Psoas muscle (tissue), 7 donors: ENCODE measurements at regions not wholly inside any gene's neighbourhood (a gene's known extent, or its start where the extent isn't known, plus 50 kb on each side); places are given as distances from the start of the nearest gene placed in this dataset.
A peak's percentile ranks its signal among the peaks of the same experiment; 100 is the strongest.

ENCODE experiments used
- ATAC-seq, 4 donors: fragments of 200-7000 bp; cut with Tn5 transposase; one replicate each; pipeline ENCODE4 v1.9.1; 2020; ENCODE audit warnings: moderate library complexity in 3 of 4, mild to moderate bottlenecking in 2 of 4
- DNase-seq, 2 donors: peaks; one replicate each; pipeline ENCODE4 v3.0.0-alpha.2; 2020
- H3K27ac ChIP-seq: fragments of 200-600 bp; one replicate; pipeline ENCODE4 v1.8.0; 2022
- H3K27me3 ChIP-seq, 3 donors: fragments of 200-600 bp in 1 of 3; one replicate each; pipeline versions ENCODE4 v1.6.1 to v1.8.0; 2013 to 2022; ENCODE audit warnings: low read length in 2 of 3, mild to moderate bottlenecking in 2 of 3, moderate library complexity in 1 of 3; ENCODE audit not compliant: insufficient read depth in 3 of 3
- H3K36me3 ChIP-seq, 2 donors: fragments of 200-600 bp in 1 of 2; one replicate each; pipeline versions ENCODE4 v1.6.1 to v1.8.0; 2013 to 2022; ENCODE audit warnings: low read depth in 1 of 2, mild to moderate bottlenecking in 1 of 2, moderate library complexity in 1 of 2; ENCODE audit not compliant: insufficient read depth in 1 of 2
- H3K4me1 ChIP-seq: fragments of 200-600 bp; one replicate; pipeline ENCODE4 v1.8.0; 2022
- H3K4me3 ChIP-seq: fragments of 200-600 bp; one replicate; pipeline ENCODE4 v1.8.0; 2022; ENCODE audit warnings: mild to moderate bottlenecking
- H3K9me3 ChIP-seq: fragments of 200-600 bp; one replicate; pipeline ENCODE4 v1.8.0; 2022
- WGBS, 3 donors: extraction: QIAGEN DNeasy Blood & Tissue Kit; methylation state at CpG; one replicate each; pipeline versions ENCODE4 v1.1.6 to v1.1.7; 2013; 5-methylcytosine and 5-hydroxymethylcytosine counted together
- intact Hi-C, 2 donors: fragments of 100-400 bp; cut with DNase I; formaldehyde crosslinking; loops; one replicate each; pipeline versions ENCODE4 v1.11.0 to v1.14.2; 2022
- TF ChIP-seq, protein P1 (sequence below): fragments of 200-600 bp; IDR thresholded peaks from one replicate; pipeline ENCODE4 v1.8.0; 2022; ENCODE audit warnings: antibody characterized with exemption
- donor health status: healthy with polysubstance abuse.
- donor health status: DM: no; HTN: no; CAD: no; lungs with moderate emphysema.
- donor health status: Bipolar disorder and iron deficiency.
- donor health status: healthy.
- donor health status: DM: yes; HTN: yes; CAD: no.
- donor health status: DM: no; HTN: no; CAD: no.
- donor health status: DM: yes; HTN: yes; CAD: no.

DNA sequence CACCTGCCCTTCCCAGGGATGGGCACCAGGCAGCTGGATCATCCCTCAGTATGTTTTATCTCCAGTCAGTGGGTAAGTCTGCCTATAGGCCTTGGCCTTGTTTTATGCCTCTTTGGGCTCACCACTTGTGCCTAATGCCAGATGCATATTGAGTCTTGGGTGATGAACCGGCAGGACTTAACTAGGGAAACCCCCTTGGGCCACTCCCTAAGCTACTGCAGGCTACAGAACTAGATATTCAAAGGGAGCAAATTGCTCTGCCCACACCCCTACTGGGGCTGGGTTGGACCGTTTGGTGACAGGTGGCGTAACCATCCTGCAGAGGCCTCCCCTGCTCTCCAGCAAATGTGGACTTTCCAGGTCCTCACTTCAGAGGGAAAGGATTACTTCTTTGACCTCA, 115.7 kb upstream of the GDF10 start:
- Histone ChIP-seq H3K27ac (no peak overlapping the region), H3K9me3 (no peaks in the 10 kb centered on the region), H3K4me3 (no peak overlapping the region), H3K36me3 (no peaks in the 10 kb centered on the region), H3K4me1 (no peaks in the 10 kb centered on the region), H3K27me3 (no peaks in the 10 kb centered on the region)
- TF ChIP-seq, protein P1, sequence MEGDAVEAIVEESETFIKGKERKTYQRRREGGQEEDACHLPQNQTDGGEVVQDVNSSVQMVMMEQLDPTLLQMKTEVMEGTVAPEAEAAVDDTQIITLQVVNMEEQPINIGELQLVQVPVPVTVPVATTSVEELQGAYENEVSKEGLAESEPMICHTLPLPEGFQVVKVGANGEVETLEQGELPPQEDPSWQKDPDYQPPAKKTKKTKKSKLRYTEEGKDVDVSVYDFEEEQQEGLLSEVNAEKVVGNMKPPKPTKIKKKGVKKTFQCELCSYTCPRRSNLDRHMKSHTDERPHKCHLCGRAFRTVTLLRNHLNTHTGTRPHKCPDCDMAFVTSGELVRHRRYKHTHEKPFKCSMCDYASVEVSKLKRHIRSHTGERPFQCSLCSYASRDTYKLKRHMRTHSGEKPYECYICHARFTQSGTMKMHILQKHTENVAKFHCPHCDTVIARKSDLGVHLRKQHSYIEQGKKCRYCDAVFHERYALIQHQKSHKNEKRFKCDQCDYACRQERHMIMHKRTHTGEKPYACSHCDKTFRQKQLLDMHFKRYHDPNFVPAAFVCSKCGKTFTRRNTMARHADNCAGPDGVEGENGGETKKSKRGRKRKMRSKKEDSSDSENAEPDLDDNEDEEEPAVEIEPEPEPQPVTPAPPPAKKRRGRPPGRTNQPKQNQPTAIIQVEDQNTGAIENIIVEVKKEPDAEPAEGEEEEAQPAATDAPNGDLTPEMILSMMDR = no peak
- DNase-seq (no peak), ATAC-seq (peak in 2 of 4 donors; percentile 2 to 6)
- intact Hi-C loops = no loop called here
- WGBS, 3 donors = 75 to 86% (median 81%) methylated on average over 3 of the region's 3 CpGs

DNA sequence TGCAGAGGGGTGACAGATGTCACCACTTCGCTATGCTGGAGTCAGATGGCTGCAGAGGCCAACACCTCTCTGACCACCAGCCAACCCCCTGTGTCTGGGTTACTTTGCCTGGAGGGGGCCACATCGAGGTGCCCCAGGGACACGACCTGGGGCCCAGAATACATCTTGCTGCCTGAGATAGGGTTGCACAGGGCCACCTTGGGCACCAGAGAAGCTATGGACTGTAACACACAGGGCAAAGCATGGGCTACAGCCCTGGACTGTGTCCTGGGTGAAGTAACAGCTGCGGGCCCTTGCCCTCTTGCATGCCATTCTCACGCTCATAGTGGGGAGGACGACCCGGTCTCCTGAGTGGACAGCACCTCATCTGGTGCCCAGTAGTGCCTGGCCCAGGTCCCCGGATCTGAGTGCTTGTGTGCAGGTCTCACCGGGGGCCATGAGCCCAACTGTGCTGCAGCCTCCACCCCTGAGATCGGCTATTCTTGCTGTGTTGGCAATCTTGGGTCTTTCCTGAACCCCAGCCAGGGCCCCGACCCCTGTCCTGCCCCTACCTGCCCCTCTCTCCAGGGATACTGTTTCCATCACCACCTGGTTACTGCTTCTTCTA, 115.2 kb upstream of the GDF10 start:
- WGBS, 3 donors = 72 to 77% (median 75%) methylated on average over 11 of the region's 11 CpGs
- intact Hi-C loops = no loop called here
- no peaks in the 10 kb centered on the region for H3K9me3 ChIP-seq
- H3K4me3 ChIP-seq = no peak overlapping the region
- TF ChIP-seq, protein P1 = no peak
- H3K27ac ChIP-seq = no peak overlapping the region
- no peaks in the 10 kb centered on the region for H3K4me1 ChIP-seq
- no peaks in the 10 kb centered on the region for H3K36me3 ChIP-seq
- DNase-seq (no peak), ATAC-seq (no peak)
- no peaks in the 10 kb centered on the region for H3K27me3 ChIP-seq

DNA sequence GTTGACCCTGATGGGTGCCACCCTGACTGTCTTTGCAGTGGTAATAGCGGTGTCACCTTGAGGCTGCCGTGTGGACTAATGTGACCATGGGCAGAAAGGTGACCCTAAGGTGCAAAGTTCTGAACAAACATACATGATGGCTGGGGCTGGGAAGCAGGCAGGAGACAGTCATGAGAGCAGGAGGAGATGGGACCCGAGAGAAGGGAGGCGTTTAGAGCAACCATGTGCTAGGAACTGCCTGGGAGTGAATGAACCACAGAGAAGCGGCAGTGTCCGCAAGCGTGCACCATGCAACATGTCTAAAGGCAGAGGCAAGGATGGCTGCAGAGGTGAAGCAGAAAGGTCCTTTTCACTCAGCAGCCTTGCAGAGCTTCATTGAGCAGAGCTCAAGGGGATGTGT, 113.1 kb upstream of the GDF10 start:
- no peak for DNase-seq
- ATAC-seq = no peak
- Histone ChIP-seq H3K4me1 (no peaks in the 10 kb centered on the region), H3K4me3 (no peak overlapping the region), H3K27me3 (no peaks in the 10 kb centered on the region), H3K9me3 (no peaks in the 10 kb centered on the region), H3K27ac (no peak overlapping the region), H3K36me3 (no peaks in the 10 kb centered on the region)
- TF ChIP-seq, protein P1 = no peak
- 91 to 95% (median 92%) methylated on average over 7 of the region's 7 CpGs for WGBS, 3 donors
- intact Hi-C loops = no loop called here

DNA sequence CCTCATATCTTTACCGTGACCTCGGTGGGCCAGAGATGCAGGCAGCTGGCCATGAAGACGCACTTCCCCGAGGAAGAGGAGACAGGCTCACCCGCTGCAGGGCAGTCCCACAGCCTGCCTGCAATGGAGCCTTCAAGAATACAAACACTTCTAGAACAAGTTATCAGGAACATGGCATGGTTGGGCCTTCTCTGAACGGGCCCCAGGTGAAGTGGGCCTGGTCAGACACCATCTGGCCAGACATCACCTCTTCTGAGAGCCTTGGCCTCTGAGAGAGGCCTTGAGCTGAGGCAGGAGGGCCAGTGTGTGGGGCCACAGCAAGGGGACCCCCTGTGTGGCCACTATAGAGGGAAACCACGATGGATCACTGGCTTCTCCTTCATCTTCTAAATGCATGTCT, 112.4 kb upstream of the GDF10 start:
- TF ChIP-seq, protein P1 = no peak
- no peaks in the 10 kb centered on the region for H3K36me3 ChIP-seq
- WGBS, 3 donors = 70 to 89% (median 80%) methylated on average over 7 of the region's 7 CpGs
- H3K4me3 ChIP-seq = no peak overlapping the region
- intact Hi-C loops = no loop called here
- no peaks in the 10 kb centered on the region for H3K9me3 ChIP-seq
- H3K27ac ChIP-seq = no peak overlapping the region
- H3K4me1 ChIP-seq = no peaks in the 10 kb centered on the region
- no peaks in the 10 kb centered on the region for H3K27me3 ChIP-seq
- DNase-seq (no peak), ATAC-seq (no peak)

DNA sequence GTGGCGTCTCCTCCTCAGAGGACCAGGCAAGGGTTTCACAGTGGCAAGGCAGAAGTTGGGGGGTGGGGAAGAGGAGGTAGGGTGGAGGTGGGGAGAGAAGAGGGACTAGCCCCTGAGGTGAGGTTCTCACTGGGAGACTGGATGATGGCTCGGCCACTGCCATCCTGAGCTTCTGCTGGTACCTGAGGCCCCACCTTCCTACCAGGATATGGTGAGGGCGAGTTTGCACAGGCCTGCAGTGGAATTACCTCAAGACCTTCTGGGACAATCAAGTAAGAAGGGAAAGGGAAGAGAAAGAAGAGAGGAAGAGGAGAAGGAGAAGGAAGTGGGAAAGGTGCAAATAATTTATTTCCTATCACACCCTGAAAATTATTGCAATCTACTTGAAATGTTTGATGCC, 111.8 kb upstream of the GDF10 start:
- Histone ChIP-seq H3K4me3 (no peak overlapping the region), H3K9me3 (no peaks in the 10 kb centered on the region), H3K27ac (no peak overlapping the region), H3K4me1 (no peaks in the 10 kb centered on the region), H3K36me3 (no peaks in the 10 kb centered on the region), H3K27me3 (no peaks in the 10 kb centered on the region)
- DNase-seq (no peak), ATAC-seq (no peak)
- intact Hi-C loops = no loop called here
- 71 to 95% (median 84%) methylated on average over 3 of the region's 3 CpGs for WGBS, 3 donors
- TF ChIP-seq, protein P1 = no peak
